BE2C (cell line): ENCODE measurements at regions not wholly inside any gene's neighbourhood (a gene's known extent, or its start where the extent isn't known, plus 50 kb on each side); places are given as distances from the start of the nearest gene placed in this dataset.

Source experiments
- DNase-seq: peaks from one replicate; pipeline ENCODE4 v3.0.0-alpha.2; 2020
- H3K27me3 ChIP-seq: fragments of 250-450 bp; sonication (Bioruptor Pico); 2 replicates; pipeline ENCODE4 v1.5.1; 2020; ENCODE audit warnings: mild to moderate bottlenecking
- H3K36me3 ChIP-seq: fragments of 250-450 bp; sonication (Bioruptor Pico); 2 replicates; pipeline ENCODE4 v1.5.1; 2020; ENCODE audit warnings: mild to moderate bottlenecking
- H3K4me1 ChIP-seq: fragments of 250-450 bp; sonication (Bioruptor Pico); 2 replicates; pipeline ENCODE4 v1.5.1; 2020
- H3K4me3 ChIP-seq: 2 replicates; pipeline ENCODE4 v1.5.1; 2011; ENCODE audit warnings: low read depth, low read length
- H3K9me3 ChIP-seq: fragments of 250-450 bp; sonication (Bioruptor Pico); 2 replicates; pipeline ENCODE4 v1.5.1; 2020
- CTCF ChIP-seq: IDR thresholded peaks from 2 replicates; pipeline ENCODE4 v1.5.1; 2012; ENCODE audit warnings: mild to moderate bottlenecking, low read depth, low read length

- H3K9me3 ChIP-seq, result no peaks in the 10 kb centered on the region
Measured at GRCh38 chr7:22586786-22587140, 86.8 kb upstream of the STEAP1B start.

DNA sequence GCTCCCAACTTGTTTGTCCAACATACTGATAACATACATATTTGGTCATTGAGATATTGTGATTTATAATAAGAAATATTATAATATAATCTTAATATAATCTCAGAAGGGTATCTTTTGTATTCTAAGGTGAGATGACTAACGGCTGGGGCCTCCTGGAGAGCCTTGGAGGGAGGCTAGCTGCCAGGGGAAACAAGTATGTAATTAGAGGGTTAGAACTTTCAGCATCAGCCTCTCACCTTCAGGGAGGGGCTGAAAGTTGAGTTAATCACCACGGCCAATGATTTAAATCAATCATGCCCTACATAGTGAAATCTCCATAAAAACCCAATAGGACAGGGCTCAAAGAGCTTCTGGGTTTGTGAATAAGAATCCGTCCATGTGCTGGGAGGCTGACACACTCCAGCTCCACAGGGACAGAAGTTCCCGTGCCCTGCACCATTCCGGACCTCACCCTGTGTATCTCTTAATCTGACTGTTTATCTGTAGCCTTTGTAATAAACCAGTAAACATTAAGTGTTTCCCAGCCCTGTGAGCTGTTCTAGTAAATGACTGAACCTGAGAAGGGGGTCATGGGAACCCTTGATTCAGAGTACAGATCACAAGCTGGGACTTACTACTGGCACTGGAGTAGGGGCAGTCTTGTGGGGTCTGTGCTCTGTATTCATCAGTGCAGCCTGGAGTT, 86.3 kb upstream of the STEAP1B start:
- no peak for TF ChIP-seq CTCF
- Histone ChIP-seq H3K9me3 (no peaks in the 10 kb centered on the region), H3K4me1 (no peaks in the 10 kb centered on the region), H3K36me3 (no peaks in the 10 kb centered on the region), H3K4me3 (no peak overlapping the region), H3K27me3 (peaks cover 13% of the 10 kb centered on the region)
- DNase-seq, result no peak

More at GRCh38 chr7:22586786-22587140, 86.8 kb upstream of the STEAP1B start:
- TF ChIP-seq CTCF, result peak; percentile 36
- DNase-seq, result no peak
- no peaks in the 10 kb centered on the region for H3K36me3 ChIP-seq
- peaks cover 13% of the 10 kb centered on the region for H3K27me3 ChIP-seq
- H3K4me1 ChIP-seq, result no peaks in the 10 kb centered on the region
- no peak overlapping the region for H3K4me3 ChIP-seq

DNA sequence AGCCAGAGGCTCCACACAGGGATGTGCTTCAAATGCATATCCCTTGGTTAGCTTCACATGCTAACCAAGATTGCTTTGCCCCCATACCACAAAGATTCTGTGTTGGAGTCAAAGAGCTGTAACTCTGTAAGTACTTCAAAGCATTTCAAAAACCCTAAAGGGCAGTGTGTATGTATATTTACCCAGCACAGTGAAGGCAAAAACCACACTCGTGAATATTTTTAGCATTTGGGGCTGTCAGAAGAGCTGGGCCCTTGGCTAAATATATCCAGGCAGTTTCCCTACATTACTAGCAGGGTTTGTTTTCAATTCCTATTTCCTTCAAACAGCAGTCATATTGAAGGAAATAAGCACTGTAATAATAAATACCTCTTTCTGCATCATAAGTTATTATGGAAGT, 84.2 kb upstream of the STEAP1B start:
- H3K4me3 ChIP-seq, result no peak overlapping the region

GRCh38 chr7:22582863-22583622, 83.1 kb upstream of the STEAP1B start:
- no peak overlapping the region for H3K4me3 ChIP-seq
- no peaks in the 10 kb centered on the region for H3K4me1 ChIP-seq
- no peak for DNase-seq

More for the DNA sequence above, 84.2 kb upstream of the STEAP1B start:
- Histone ChIP-seq H3K36me3 (no peaks in the 10 kb centered on the region), H3K27me3 (peaks cover 13% of the 10 kb centered on the region), H3K9me3 (no peaks in the 10 kb centered on the region), H3K4me1 (no peaks in the 10 kb centered on the region)
- no peak for TF ChIP-seq CTCF
- no peak for DNase-seq

DNA sequence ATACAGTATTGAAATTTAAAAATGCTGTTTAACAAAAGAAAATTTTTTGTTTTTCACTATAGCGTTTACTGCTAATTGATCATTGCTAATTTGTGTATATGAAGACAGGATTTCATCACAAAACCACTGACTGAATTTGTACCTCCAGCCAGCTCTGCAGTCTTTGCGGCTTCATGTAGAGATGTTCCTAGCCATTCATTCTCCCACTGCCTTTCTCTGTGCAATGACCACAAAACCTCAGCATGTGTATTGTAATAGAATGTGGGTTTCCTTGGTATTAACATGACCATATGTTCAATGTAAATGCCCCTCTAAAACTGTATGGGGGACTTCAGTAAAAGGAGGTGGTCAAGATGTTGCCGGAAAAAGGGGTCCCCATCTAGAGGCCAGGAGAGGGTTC, 81.1 kb upstream of the STEAP1B start:
- DNase-seq, result no peak
- no peaks in the 10 kb centered on the region for H3K4me1 ChIP-seq

More at GRCh38 chr7:22582863-22583622, 83.1 kb upstream of the STEAP1B start:
- Histone ChIP-seq H3K36me3 (no peaks in the 10 kb centered on the region), H3K27me3 (peaks cover 13% of the 10 kb centered on the region), H3K9me3 (no peaks in the 10 kb centered on the region)
- TF ChIP-seq CTCF, result no peak

More for the DNA sequence above, 81.1 kb upstream of the STEAP1B start:
- Histone ChIP-seq H3K4me3 (no peak overlapping the region), H3K36me3 (no peaks in the 10 kb centered on the region), H3K9me3 (no peaks in the 10 kb centered on the region), H3K27me3 (peaks cover 8% of the 10 kb centered on the region)
- TF ChIP-seq CTCF, result no peak
